ENCODE measurements at regions not wholly inside any gene's neighbourhood (a gene's known extent, or its start where the extent isn't known, plus 50 kb on each side); places are given as distances from the start of the nearest gene placed in this dataset.
"Not testable (repeated sequence)": the region's sequence is repeated elsewhere in the genome, so short reads cannot be mapped to it uniquely, and the experiment has no call there.

DNA sequence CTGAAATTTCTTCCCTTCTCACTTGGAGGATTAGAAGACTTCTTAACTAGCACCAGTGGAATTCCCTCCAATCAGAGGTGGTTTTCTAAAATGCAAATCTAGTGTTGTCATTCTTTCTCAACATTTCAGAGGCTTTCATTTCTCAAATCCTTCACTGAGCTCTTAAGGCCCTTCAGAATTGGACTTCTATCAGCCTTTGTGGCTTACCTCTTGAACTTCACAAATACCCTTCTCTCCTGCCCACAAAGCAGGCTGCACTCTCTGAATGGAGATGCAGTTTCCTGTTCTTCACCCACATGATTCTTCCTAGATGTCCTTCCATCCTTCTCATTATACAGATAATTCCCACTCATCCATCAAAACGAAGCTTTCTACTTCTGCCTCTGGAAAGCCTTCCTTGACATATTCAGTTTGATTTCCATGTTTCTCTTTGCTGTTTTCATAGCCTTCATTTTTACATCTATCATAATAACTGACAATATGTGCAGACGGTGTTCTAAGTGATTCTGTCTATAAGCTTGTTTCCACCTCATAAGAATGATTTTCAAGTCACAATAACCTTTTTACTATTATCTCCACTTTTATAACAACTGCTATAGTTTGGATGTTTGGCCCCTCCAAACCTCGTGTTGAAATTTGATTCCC, 123.1 kb upstream of the GPR12 start:
- no peak for DNase-seq

DNA sequence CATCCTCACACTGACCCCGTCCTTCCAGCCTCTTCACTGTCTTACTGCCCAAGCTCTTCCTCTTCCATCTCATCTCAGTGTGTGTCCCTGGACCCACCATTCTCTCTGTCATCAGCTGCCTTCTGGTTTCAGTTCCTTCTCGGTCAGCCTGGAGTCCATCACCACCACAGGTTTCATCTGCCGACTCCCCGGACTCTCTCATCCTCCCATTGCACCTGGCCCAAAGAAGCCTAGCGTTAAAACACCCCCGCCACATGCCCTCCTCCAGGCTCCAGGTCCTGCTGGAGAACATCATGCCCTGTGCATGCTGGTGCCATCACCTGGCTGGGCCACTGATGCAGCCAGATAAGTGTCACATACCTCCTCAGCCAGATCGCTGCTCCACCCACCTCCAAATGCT, 122.1 kb upstream of the GPR12 start:
- no peak for DNase-seq

DNA sequence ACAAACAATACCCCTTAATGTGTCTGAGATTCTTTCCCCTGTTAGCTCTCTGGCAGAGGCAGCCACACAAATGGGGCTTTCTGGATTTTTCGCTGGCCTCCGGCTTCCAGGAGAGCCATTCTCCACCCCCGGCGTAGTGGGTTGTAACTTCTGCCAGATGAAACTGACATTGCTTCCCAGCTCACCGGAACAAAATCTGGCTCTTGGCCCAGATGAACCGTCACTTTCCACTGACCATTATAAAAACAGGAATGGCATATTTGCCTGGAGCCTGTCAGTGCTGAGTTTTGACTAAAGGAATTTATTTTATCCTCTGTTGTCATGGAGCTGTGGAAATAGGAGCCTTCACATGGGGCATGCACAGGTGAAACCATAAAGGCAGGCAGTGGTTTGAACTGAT, 120.6 kb upstream of the GPR12 start:
- DNase-seq = no peak

- DNase-seq = no peak
Observed at GRCh38 chr13:26880735-26881134, 120.1 kb upstream of the GPR12 start.

DNA sequence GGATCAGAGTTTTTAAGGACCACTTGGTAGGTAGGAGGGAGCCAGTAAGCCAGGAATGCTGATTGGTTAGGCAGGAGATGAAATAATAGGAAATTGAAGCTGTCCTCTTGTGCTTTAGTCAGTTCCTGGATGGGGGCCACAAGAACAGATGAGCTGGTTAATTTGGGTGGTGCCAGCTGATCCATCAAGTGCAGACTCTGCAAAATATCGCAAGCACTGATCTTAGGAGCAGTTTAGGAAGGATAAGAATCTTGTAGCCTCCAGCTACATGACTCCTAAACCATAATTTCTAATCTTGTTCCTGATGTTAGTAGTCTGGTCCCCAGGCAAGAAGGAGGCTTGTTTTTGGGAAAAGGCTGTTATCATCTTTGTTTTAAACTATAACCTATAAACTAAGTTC, 117.9 kb upstream of the GPR12 start:
- no peak for DNase-seq

- DNase-seq = no peak
Observed at GRCh38 chr13:26873386-26873698, 112.8 kb upstream of the GPR12 start.

DNA sequence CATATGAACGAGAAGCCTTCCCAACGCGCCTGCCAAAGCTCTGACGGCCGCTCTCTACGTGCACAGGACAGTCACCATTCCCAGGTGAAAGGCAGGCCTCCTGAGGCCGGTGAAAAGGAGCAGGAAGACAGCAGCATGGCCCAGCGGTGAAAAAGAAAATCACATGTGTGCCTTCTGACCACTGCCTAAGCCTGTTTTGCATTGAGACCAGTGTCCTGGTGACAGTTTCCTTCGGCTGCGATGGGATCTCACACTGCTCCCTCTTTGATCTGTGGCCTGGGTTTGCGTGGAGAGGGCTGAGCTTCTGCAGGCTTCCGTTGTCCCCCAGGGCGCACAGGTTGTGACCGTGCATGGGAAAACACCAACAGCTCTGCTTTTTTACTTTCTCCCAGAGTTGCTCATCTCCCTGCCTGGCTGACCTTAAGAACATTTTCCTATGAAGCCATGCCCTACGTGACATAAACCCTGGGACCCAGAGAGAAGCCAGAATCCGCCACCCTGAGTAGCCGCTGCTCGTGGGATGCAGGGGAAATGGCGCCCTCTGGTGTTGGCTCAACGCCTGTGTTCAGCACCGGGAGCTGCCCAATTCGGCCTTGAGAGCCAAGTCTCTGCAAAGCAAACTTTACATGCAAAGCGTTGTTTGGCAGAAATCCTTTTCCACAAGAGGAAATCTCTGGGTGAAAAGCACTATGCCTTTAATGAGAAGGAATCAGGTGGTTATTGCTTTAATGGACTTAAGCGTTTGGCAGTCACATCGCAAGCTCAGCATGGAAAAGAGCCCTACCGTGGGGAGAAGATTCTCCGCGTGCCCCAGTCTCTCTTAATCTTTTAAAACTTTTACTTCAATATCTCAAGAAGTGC, 112.2 kb upstream of the GPR12 start:
- DNase-seq = peak; percentile 36

DNA sequence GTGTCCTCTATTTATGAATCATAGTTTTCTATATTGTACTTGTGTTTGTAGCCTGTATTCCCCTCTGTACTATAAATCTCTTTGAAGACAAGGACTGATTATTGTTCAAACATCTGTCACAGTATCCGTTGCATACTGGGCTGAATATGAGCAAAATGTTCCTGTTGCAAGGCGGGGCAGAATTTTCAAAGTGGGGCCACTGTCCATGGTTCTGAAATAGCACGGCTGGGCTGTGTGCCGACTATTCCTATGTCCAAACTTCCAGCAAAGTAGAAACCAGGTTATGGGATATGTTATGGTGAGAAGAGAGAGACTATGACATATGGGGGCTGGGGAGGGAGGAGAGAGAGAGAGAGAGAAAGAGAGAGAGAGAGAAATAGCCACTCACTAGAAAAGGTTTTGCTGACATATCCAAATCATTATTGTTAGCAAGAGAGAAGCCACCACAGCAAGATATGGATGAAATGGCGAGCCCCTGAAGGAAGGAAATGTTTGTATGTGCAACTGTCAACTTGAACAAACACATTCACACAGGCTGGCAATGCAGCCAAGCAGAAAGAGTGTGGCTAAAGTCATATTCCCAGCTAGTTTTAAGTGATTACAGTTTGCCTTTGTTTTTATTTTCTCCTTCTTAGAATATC, 107.0 kb upstream of the GPR12 start:
- no peak for DNase-seq

- DNase-seq = no peak
Observed at GRCh38 chr13:26864576-26864975, 104.0 kb upstream of the GPR12 start.

DNA sequence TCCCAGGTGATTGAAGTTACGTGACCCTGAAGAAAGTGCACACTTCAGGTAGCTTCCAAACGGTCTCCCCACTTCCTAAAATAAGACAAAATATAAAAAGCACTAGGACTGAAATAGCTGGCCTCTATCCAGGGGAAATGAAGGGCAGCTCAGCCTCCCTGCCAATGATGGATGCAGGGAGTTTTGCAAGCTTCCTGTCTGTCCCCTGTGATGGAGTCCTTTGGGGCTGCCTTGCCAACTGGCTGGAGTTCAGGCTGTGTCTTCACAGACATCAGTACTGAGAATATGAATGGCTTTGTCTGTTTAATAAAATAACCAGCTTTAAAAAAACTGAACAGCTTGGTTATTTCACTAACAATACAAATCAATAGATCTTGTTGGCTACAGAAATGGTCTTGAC, 101.4 kb upstream of the GPR12 start:
- no peak for DNase-seq

GRCh38 chr13:26855921-26856320, 95.3 kb upstream of the GPR12 start:
- no peak for DNase-seq

DNA sequence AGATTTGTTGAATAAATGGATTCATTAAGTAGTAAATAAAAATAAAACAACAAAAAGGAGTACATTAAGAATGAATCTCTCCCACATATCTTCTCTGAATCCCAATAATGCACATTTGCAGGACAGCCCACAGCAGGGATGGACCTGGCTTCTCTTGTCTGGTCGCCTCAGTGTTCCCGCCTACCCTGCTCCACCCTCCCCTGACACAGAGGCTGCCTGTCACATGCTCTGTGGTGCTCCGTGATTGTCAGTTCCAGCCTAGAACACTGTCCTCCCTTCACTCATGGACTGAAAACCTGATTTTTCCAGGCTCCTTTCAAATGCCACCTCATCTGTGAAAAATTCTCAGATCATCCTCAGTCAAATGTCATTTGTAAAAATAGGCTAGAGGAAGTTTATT, 94.5 kb upstream of the GPR12 start:
- DNase-seq = no peak

DNA sequence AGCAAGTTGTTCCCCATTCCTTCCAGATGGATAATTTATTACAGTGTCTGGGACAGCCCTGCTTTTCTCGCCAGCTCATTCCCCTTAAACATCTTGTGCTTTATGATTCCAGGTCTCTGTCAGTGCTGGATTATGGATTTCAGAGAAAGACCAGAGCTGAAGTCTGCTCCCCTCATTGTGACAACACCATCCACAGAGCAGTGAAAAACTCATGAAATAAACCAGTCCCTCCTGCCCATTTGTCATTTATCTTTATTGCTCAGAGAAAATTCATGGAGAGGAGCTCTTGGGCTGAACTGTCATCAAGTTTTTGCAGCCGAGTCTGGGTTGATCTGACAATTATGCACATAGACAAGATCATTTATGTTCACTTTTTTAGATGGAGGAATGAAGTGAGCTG, 92.7 kb upstream of the GPR12 start:
- no peak for DNase-seq

DNA sequence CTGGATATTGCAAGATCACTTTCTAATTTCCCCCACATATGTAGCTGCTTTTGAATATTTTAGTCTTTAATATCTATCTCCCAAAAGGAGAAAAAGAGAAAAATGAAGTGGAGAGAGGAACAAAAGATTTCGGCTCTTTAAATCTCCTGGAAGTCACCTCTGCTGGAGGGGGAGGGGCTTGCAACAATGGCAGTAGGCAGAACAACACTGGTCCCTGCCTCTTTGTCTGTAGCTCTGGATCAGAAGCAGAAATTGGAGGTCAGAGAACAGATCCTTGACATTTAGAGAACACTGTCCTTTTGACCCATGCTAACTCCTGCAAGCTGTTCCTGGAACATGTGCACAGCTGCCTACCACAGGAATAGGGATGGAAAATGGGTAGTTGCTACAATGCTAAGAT, 86.7 kb upstream of the GPR12 start:
- no peak for DNase-seq

- not testable (repeated sequence) for DNase-seq
Observed at GRCh38 chr13:26845063-26845462, 84.5 kb upstream of the GPR12 start.

- no peak for DNase-seq
Observed at GRCh38 chr13:26839682-26840081, 79.1 kb upstream of the GPR12 start.

DNA sequence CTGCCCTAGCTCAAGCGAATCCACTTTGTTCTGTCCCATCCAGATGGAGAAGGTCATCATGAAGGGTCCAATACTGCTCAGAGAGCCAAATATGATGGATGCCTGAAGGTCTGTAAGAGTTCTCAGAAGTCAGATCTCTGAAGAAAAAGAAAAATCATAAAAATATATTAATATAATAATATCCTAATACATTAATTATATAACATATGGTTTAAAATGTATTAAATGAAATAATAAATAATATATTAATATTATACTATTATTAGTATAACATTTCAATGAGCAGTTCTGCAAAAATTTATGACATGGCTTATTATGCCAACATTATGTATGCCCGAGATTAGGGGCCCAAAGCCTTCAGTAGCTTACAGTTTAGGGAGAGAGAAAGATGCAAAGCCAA, 78.2 kb upstream of the GPR12 start:
- no peak for DNase-seq

DNA sequence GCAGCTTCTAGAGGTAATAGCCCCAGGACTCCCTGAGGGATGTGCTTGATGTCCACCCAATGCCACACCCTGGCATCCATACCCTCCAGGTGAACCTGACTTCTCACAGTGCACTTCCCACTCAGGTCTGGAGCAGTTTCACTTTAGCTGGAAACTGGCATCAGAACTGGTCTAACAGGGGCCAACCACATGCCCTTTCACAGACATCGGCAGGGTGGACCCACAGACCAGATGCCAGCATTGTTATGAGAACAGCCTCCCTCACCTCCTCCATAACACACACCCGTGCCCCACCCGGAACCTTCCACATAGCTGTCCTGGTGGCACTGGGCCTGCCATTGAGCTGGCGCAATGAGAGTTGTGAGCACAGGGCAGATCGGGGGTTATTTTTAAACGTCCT, 77.4 kb upstream of the GPR12 start:
- no peak for DNase-seq

DNA sequence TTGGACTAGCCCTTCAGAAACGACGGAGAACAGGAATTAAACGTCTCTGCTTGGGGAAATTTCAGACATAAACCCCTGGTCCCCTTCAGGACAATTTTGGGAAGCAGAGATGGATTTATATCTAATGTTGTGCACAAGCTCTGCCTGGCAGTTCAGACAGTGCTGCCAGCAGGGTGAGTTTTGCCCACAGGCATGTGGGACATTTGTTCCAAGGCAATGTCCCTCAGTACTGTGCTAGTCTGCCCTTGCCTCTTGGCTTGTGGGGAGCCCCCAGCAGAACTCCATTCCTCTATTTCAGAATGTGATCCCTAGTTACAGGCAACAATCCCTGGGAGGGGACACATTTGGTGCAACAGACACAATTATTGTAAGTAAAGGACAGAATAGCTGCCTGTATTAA, 76.5 kb upstream of the GPR12 start:
- DNase-seq = no peak

DNA sequence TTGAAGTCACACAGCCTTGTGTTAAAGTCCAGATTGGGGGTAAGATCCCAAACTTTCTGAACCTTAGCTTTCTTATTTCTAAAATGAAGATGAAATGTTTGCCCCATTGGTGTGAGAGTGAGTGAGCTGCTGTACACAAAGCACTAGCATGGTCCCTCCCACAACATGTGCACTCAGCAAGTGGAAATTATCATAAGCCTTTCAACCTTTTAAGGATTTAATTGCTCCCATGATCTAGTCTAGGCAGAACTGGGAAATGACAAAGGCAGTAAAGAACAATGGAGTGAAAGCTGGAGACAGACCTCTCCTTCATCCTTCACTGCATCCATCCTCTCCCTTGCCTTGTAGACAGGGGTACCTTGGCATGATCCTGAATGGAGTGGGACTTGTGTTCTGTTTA, 76.0 kb upstream of the GPR12 start:
- DNase-seq = no peak

GRCh38 chr13:26834646-26835045, 74.1 kb upstream of the GPR12 start:
- no peak for DNase-seq

GRCh38 chr13:26831336-26831908, 70.8 kb upstream of the GPR12 start:
- DNase-seq = no peak

DNA sequence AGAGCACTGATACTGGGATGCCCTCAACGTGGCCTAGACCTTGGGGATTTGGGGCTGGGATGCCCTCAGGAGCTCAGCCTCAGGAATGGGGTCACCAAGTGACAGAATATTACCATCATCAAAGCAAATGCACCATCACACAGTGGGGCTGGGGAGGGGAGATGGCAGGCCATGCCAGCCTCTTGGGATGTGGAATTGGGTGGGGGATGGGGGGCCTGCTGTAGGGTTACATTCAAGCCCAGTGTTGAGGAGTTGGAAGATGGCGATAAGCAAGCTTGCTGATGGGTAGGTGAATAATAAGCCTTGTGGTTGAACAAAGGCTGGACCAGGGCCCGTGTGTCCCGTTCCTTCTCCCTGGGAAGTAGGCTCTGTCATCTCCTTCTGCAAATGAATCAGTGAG, 69.1 kb upstream of the GPR12 start:
- DNase-seq = no peak

DNA sequence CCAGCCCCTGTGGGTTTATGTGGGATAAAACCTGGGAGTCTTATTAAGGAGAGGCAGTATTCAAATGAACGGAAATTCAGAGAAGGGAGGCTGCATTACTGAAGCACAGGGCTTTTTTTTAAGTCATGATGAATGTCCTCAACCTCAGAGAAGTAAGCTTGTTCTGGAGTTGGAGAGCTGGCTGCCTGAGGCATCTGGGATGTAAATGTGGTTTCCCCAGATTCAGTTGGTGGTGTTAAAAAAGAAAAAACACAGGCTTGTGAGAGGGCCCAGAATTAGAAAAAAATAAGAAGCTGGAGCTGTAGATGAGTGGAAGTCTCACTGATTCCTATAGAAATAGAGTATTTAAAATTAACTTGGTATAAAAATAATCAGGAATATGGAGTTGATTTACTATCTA, 64.0 kb upstream of the GPR12 start:
- DNase-seq = no peak
